ENCODE measurements at regions not wholly inside any gene's neighbourhood (a gene's known extent, or its start where the extent isn't known, plus 50 kb on each side); places are given as distances from the start of the nearest gene placed in this dataset.

- H3K4me2 ChIP-seq (ENCODE audit: low read depth, low read length, poor library complexity, severe bottlenecking): no peak overlapping the region
- H3K79me2 ChIP-seq (ENCODE audit: insufficient read depth, low read length): no peaks in the 10 kb centered on the region
- no peaks in the 10 kb centered on the region for H4K20me1 ChIP-seq (ENCODE audit: insufficient read depth, low read length, poor library complexity, severe bottlenecking)
- no peaks in the 10 kb centered on the region for H3K9me2 ChIP-seq (replicated peaks; ENCODE audit: low read depth, low read length)
- no peaks in the 10 kb centered on the region for H3K9me3 ChIP-seq (ENCODE audit: insufficient read depth, low read depth, low read length)
- no peak overlapping the region for H2AFZ ChIP-seq (ENCODE audit: low read length)
- no peaks in the 10 kb centered on the region for H3F3A ChIP-seq (ENCODE audit: low read depth)
- no peaks in the 10 kb centered on the region for H3K4me1 ChIP-seq (ENCODE audit: insufficient read depth, low read length, poor library complexity, severe bottlenecking)
- H3K4me3 ChIP-seq (ENCODE audit: low read length, poor library complexity, severe bottlenecking): no peak overlapping the region
- no peaks in the 10 kb centered on the region for H3K27me3 ChIP-seq (ENCODE audit: insufficient read depth, low read length, poor library complexity, severe bottlenecking)
- no peak overlapping the region for H3K9ac ChIP-seq (ENCODE audit: low read depth, low read length, poor library complexity, severe bottlenecking)
- TF ChIP-seq CTCF (conservative IDR thresholded peaks at IDR 0.05; ENCODE audit: low read length) (no peak), EZH2phosphoT487 (IDR thresholded peaks at IDR 0.05; ENCODE audit: borderline replicate concordance) (no peak)
- no peaks in the 10 kb centered on the region for H3K36me3 ChIP-seq (ENCODE audit: insufficient read depth, low read length)
Measured at GRCh38 chr3:107870096-107870495, 220.7 kb downstream of the CD47 start.

GRCh38 chr3:107868449-107868848, 222.4 kb downstream of the CD47 start:
- H3K9me3 ChIP-seq (ENCODE audit: insufficient read depth, low read depth, low read length): no peaks in the 10 kb centered on the region
- TF ChIP-seq CTCF (conservative IDR thresholded peaks at IDR 0.05; ENCODE audit: low read length) (no peak), EZH2phosphoT487 (IDR thresholded peaks at IDR 0.05; ENCODE audit: borderline replicate concordance) (no peak)
- H3K4me1 ChIP-seq (ENCODE audit: insufficient read depth, low read length, poor library complexity, severe bottlenecking): no peaks in the 10 kb centered on the region
- H2AFZ ChIP-seq (ENCODE audit: low read length): no peak overlapping the region
- H3K9me2 ChIP-seq (replicated peaks; ENCODE audit: low read depth, low read length): no peaks in the 10 kb centered on the region
- no peaks in the 10 kb centered on the region for H3K79me2 ChIP-seq (ENCODE audit: insufficient read depth, low read length)
- H3K27me3 ChIP-seq (ENCODE audit: insufficient read depth, low read length, poor library complexity, severe bottlenecking): no peaks in the 10 kb centered on the region
- H3K4me3 ChIP-seq (ENCODE audit: low read length, poor library complexity, severe bottlenecking): no peak overlapping the region
- no peak overlapping the region for H3K9ac ChIP-seq (ENCODE audit: low read depth, low read length, poor library complexity, severe bottlenecking)
- no peaks in the 10 kb centered on the region for H3K36me3 ChIP-seq (ENCODE audit: insufficient read depth, low read length)
- no peaks in the 10 kb centered on the region for H3F3A ChIP-seq (ENCODE audit: low read depth)
- no peak overlapping the region for H3K4me2 ChIP-seq (ENCODE audit: low read depth, low read length, poor library complexity, severe bottlenecking)
- H4K20me1 ChIP-seq (ENCODE audit: insufficient read depth, low read length, poor library complexity, severe bottlenecking): no peaks in the 10 kb centered on the region

GRCh38 chr3:107861904-107862303, 228.9 kb downstream of the CD47 start:
- Histone ChIP-seq H2AFZ (ENCODE audit: low read length) (peak overlapping the region; percentile 65), H3K36me3 (ENCODE audit: insufficient read depth, low read length) (no peaks in the 10 kb centered on the region), H3K9me2 (replicated peaks; ENCODE audit: low read depth, low read length) (no peaks in the 10 kb centered on the region), H3K4me2 (ENCODE audit: low read depth, low read length, poor library complexity, severe bottlenecking) (no peak overlapping the region), H3K4me1 (ENCODE audit: insufficient read depth, low read length, poor library complexity, severe bottlenecking) (no peaks in the 10 kb centered on the region), H3F3A (ENCODE audit: low read depth) (no peaks in the 10 kb centered on the region), H4K20me1 (ENCODE audit: insufficient read depth, low read length, poor library complexity, severe bottlenecking) (no peaks in the 10 kb centered on the region), H3K79me2 (ENCODE audit: insufficient read depth, low read length) (no peaks in the 10 kb centered on the region), H3K9ac (ENCODE audit: low read depth, low read length, poor library complexity, severe bottlenecking) (no peak overlapping the region), H3K27me3 (ENCODE audit: insufficient read depth, low read length, poor library complexity, severe bottlenecking) (no peaks in the 10 kb centered on the region), H3K9me3 (ENCODE audit: insufficient read depth, low read depth, low read length) (no peaks in the 10 kb centered on the region), H3K4me3 (ENCODE audit: low read length, poor library complexity, severe bottlenecking) (no peak overlapping the region)
- TF ChIP-seq EZH2phosphoT487 (IDR thresholded peaks at IDR 0.05; ENCODE audit: borderline replicate concordance) (no peak), CTCF (conservative IDR thresholded peaks at IDR 0.05; ENCODE audit: low read length) (no peak)
